Suprapubic skin (tissue), 4 donors: ENCODE measurements at regions not wholly inside any gene's neighbourhood (a gene's known extent, or its start where the extent isn't known, plus 50 kb on each side); places are given as distances from the start of the nearest gene placed in this dataset.
"Not testable (repeated sequence)": the region's sequence is repeated elsewhere in the genome, so short reads cannot be mapped to it uniquely, and the experiment has no call there.

Source experiments
- DNase-seq, 2 donors: peaks; one replicate each; pipeline ENCODE4 v3.0.0-alpha.2; 2019; ENCODE audit warnings: low spot score in 2 of 2
- H3K27ac ChIP-seq: fragments of 200-600 bp; sonication (generic); one replicate; pipeline ENCODE4 v1.5.1; 2019
- H3K27me3 ChIP-seq: fragments of 200-600 bp; sonication (generic); one replicate; pipeline ENCODE4 v1.5.1; 2019
- H3K36me3 ChIP-seq: fragments of 200-600 bp; sonication (generic); one replicate; pipeline ENCODE4 v1.5.1; 2019
- H3K4me1 ChIP-seq: fragments of 200-600 bp; sonication (generic); one replicate; pipeline ENCODE4 v1.5.1; 2019
- H3K4me3 ChIP-seq: fragments of 200-600 bp; sonication (generic); one replicate; pipeline ENCODE4 v1.5.1; 2019; ENCODE audit warnings: mild to moderate bottlenecking
- H3K9me3 ChIP-seq: fragments of 200-600 bp; sonication (generic); one replicate; pipeline ENCODE4 v1.5.1; 2019
- CTCF ChIP-seq, 2 donors: fragments of 200-600 bp in 1 of 2; fragments of 450-650 bp in 1 of 2; sonication (generic) in 1 of 2; IDR thresholded peaks; one replicate each; pipeline ENCODE4 v1.5.1; 2016 to 2019; ENCODE audit warnings: antibody characterized with exemption in 2 of 2, mild to moderate bottlenecking in 1 of 2, moderate library complexity in 1 of 2
- EP300 ChIP-seq: sonication (generic); formaldehyde crosslinking; IDR thresholded peaks from one replicate; pipeline ENCODE4 v1.6.1; 2017; ENCODE audit warnings: antibody characterized with exemption
- POLR2A ChIP-seq, 2 donors: fragments of 450-650 bp; IDR thresholded peaks; one replicate each; pipeline ENCODE4 v1.6.1; 2017; ENCODE audit warnings: antibody characterized with exemption in 2 of 2, mild to moderate bottlenecking in 2 of 2, moderate library complexity in 2 of 2
- POLR2AphosphoS5 ChIP-seq, 3 donors: sonication (generic); formaldehyde crosslinking; IDR thresholded peaks; one replicate each; pipeline ENCODE4 v1.6.1; 2017; ENCODE audit warnings: antibody characterized with exemption in 3 of 3
- WGBS: methylation state at CpG from one replicate; pipeline ENCODE4 v1.1.5; 2018; 5-methylcytosine and 5-hydroxymethylcytosine counted together

- H3K27ac ChIP-seq: no peak overlapping the region
- H3K4me3 ChIP-seq: no peak overlapping the region
- no peaks in the 10 kb centered on the region for H3K4me1 ChIP-seq
- no peaks in the 10 kb centered on the region for H3K36me3 ChIP-seq
- no peaks in the 10 kb centered on the region for H3K9me3 ChIP-seq
- no peaks in the 10 kb centered on the region for H3K27me3 ChIP-seq
- TF ChIP-seq POLR2A (IDR thresholded peaks at IDR 0.05) (no peak), EP300 (no peak), CTCF (IDR thresholded peaks at IDR 0.05) (no peak), POLR2AphosphoS5 (IDR thresholded peaks at IDR 0.05) (no peak)
- DNase-seq: no peak
- 64% methylated on average over 2 of the region's 2 CpGs for WGBS
Observed at GRCh38 chr5:121086671-121087070, 622.6 kb downstream of the PRR16 start.

DNA sequence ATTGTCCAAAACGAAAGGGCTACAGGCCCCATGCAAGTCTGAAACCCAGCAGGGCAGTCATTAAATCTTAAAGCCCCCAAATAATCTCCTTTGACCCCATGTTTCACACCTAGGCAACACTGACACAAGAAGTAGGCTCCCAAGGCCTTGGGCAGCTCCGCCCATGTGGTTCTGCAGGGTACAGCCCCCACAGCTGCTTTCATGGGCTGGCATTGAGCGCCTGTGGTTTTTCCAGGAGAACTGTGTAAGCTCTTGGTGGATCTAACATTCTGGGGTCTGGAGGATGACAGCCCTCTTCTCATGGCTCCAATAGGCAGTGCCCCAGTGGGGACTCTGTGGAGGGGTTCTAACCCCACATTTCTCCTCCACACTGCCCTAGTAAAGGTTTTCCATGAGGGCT lies 623.5 kb downstream of the PRR16 start:
- 88% methylated on average over 2 of the region's 3 CpGs for WGBS
- H3K27me3 ChIP-seq: no peaks in the 10 kb centered on the region

GRCh38 chr5:121088341-121088740 lies 624.2 kb downstream of the PRR16 start:
- no peaks in the 10 kb centered on the region for H3K9me3 ChIP-seq
- H3K27me3 ChIP-seq: no peaks in the 10 kb centered on the region
- H3K4me3 ChIP-seq: no peak overlapping the region
- no peaks in the 10 kb centered on the region for H3K4me1 ChIP-seq
- no peaks in the 10 kb centered on the region for H3K36me3 ChIP-seq
- DNase-seq: no peak
- no peak overlapping the region for H3K27ac ChIP-seq
- TF ChIP-seq CTCF (IDR thresholded peaks at IDR 0.05) (no peak), EP300 (no peak), POLR2A (IDR thresholded peaks at IDR 0.05) (no peak), POLR2AphosphoS5 (IDR thresholded peaks at IDR 0.05) (no peak)
- WGBS: 80% methylated on average over 2 of the region's 2 CpGs

More for the DNA sequence above, 623.5 kb downstream of the PRR16 start:
- Histone ChIP-seq H3K27ac (no peak overlapping the region), H3K4me3 (no peak overlapping the region), H3K9me3 (no peaks in the 10 kb centered on the region), H3K36me3 (no peaks in the 10 kb centered on the region), H3K4me1 (no peaks in the 10 kb centered on the region)
- no peak for TF ChIP-seq POLR2A (IDR thresholded peaks at IDR 0.05)
- TF ChIP-seq POLR2AphosphoS5 (IDR thresholded peaks at IDR 0.05): no peak
- no peak for TF ChIP-seq CTCF (IDR thresholded peaks at IDR 0.05)
- TF ChIP-seq EP300: no peak
- DNase-seq: no peak

DNA sequence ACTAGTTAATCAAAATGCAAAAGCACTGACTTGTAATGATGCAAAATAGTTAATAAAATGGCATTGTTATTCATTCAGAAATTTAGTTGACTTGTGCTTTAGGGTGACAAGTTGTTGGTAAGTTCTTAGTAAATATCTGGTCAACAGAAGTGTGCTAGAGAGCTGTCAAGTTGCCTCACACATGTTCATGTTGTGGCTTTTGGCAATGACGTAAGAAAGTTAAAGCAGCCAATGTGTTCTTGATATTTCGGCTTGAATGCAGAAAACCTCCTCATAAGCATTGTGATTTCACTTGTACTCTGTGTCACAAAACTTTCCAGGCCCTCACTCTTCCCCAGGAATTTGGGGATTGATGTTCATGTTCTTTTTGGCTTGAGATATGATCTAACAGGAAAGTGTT lies 626.7 kb downstream of the PRR16 start:
- Histone ChIP-seq H3K4me1 (no peaks in the 10 kb centered on the region), H3K9me3 (no peaks in the 10 kb centered on the region), H3K27ac (no peak overlapping the region), H3K36me3 (no peaks in the 10 kb centered on the region), H3K27me3 (no peaks in the 10 kb centered on the region), H3K4me3 (no peak overlapping the region)
- TF ChIP-seq CTCF (IDR thresholded peaks at IDR 0.05) (no peak), POLR2AphosphoS5 (IDR thresholded peaks at IDR 0.05) (no peak), EP300 (no peak), POLR2A (IDR thresholded peaks at IDR 0.05) (no peak)
- WGBS: 54% methylated on average over 2 of the region's 2 CpGs
- no peak for DNase-seq

GRCh38 chr5:121100931-121101330 lies 636.8 kb downstream of the PRR16 start:
- H3K4me3 ChIP-seq: no peak overlapping the region
- TF ChIP-seq EP300 (no peak), POLR2AphosphoS5 (IDR thresholded peaks at IDR 0.05) (no peak)

DNA sequence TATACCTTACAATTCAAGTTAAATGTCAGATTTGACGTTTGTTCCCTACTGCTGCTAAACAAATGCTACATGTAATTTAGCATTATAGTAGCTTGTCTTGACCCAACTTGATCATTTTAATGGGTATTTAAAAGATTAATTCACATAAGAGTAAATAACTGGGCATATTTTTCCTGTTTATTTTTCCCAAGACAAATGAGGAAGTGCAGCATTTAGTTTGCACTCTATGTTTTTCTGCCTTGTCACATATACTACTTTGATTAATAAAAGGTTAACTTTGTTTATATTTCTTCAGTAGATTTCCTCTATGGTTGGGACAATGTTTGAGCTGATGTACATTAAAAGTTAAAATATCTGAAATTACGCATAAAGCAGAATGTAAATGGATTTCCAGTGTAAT lies 641.8 kb downstream of the PRR16 start:
- TF ChIP-seq POLR2AphosphoS5 (IDR thresholded peaks at IDR 0.05) (no peak), CTCF (IDR thresholded peaks at IDR 0.05) (no peak), EP300 (no peak), POLR2A (IDR thresholded peaks at IDR 0.05) (no peak)
- H3K36me3 ChIP-seq: no peaks in the 10 kb centered on the region
- no peaks in the 10 kb centered on the region for H3K4me1 ChIP-seq
- no peak overlapping the region for H3K27ac ChIP-seq
- no peak for DNase-seq
- peaks cover 6% of the 10 kb centered on the region for H3K9me3 ChIP-seq
- WGBS: 89% methylated on average over 2 of the region's 2 CpGs
- H3K4me3 ChIP-seq: no peak overlapping the region
- H3K27me3 ChIP-seq: no peaks in the 10 kb centered on the region

More at GRCh38 chr5:121100931-121101330, 636.8 kb downstream of the PRR16 start:
- no peak for DNase-seq
- Histone ChIP-seq H3K27ac (no peak overlapping the region), H3K27me3 (no peaks in the 10 kb centered on the region), H3K4me1 (no peaks in the 10 kb centered on the region), H3K36me3 (no peaks in the 10 kb centered on the region), H3K9me3 (peaks cover 3% of the 10 kb centered on the region)

DNA sequence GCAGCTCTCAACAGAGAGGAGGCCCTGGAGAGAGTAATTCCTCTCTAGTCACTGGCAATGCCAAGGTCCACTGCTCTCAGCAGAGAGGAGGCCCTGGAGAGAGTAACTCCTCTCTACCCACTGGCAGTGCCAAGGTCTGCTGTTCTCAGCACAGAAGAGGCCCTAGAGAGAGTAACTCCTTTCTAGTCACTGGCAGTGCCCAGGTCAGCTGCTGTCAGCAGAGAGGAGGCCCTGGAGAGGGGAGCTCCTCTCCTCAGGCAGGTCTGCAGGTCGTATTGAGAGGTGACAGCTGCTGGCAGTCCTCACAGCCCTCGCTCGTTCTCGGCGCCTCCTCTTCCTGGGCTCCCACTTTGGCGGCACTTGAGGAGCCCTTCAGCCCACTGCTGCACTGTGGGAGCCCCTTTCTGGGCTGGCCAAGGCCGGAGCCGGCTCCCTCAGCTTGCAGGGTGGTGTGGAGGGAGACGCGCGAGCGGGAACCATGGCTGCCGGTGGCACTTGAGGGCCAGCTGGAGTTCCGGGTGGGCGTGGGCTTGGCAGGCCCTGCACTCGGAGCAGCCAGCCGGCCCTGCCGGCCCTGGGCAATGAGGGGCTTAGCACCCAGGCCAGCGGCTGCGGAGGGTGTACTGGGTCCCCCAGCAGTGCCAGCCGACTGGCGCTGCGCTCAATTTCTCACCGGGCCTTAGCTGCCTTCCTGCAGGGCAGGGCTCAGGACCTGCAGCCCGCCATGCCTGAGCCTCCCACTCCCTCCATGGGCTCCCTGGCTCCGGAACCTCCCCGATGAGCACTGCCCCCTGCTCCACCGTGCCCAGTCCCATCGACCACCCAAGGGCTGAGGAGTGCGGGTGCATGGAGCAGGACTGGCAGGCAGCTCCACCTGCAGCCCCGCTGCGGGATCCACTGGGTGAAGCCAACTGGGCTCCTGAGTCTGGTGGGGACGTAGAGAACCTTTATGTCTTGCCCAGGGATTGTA lies 642.9 kb downstream of the PRR16 start:
- not testable (repeated sequence) for H3K4me3 ChIP-seq, H3K27me3 ChIP-seq, DNase-seq, H3K9me3 ChIP-seq, H3K4me1 ChIP-seq, H3K27ac ChIP-seq, H3K36me3 ChIP-seq
- WGBS: 85% methylated on average over 11 of the region's 33 CpGs
